HCT116 (cell line): ENCODE measurements at regions not wholly inside any gene's neighbourhood (a gene's known extent, or its start where the extent isn't known, plus 50 kb on each side); places are given as distances from the start of the nearest gene placed in this dataset.

Source experiments
- ATAC-seq: fragments of 200-7000 bp; cut with Tn5 transposase; 2 replicates; pipeline ENCODE4 v1.9.1; 2020; ENCODE audit warnings: mild to moderate bottlenecking, moderate library complexity
- BruUV-seq: library from RNA; stranded (reverse); fragments of 400-500 nt; replicated peaks from 2 replicates; lab custom pipeline; 2021; lab: Mats Ljungman, UMichigan
- CTCF ChIA-PET: fragments of 300-600 bp; sonication (Branson Sonifier 250); formaldehyde crosslinking; loops from one replicate; lab custom pipeline; 2021; ENCODE audit warnings: antibody characterized with exemption; lab: Charles Lee
- POLR2A ChIA-PET: fragments of 300-600, 350-600 bp; sonication (Branson Sonifier 250); formaldehyde crosslinking; loops from one replicate; lab custom pipeline; 2021; ENCODE audit warnings: antibody characterized with exemption; lab: Charles Lee
- RAD21 ChIA-PET, 2 experiments: fragments of 300-600 bp; sonication (Branson Sonifier 250); formaldehyde crosslinking; loops; one replicate each; lab custom pipeline; 2023; ENCODE audit warnings: low total read pairs in 2 of 2; ENCODE audit not compliant: uncharacterized antibody in 2 of 2, unreplicated experiment in 2 of 2, low non-redundant PET in 1 of 2; lab: Charles Lee
- DNase-seq: peaks from one replicate; pipeline ENCODE4 v3.0.0-alpha.2; 2010; ENCODE audit warnings: low read depth, low spot score
- H2AFZ ChIP-seq: fragments of 200-600 bp; shearing (Covaris generic), sonication (generic); 2 replicates; pipeline ENCODE4 v1.6.1; 2017; ENCODE audit warnings: low read depth, mixed run types, mixed read lengths, antibody characterized with exemption, low read length; ENCODE audit not compliant: poor library complexity, severe bottlenecking
- H3K27ac ChIP-seq: 2 replicates; pipeline ENCODE4 v1.5.1; 2012; ENCODE audit warnings: low read depth, low read length
- H3K27me3 ChIP-seq: fragments of 200-600 bp; sonication (generic); 2 replicates; pipeline ENCODE4 v1.6.1; 2016; ENCODE audit warnings: mixed run types, low read length, mixed read lengths; ENCODE audit not compliant: insufficient read depth
- H3K36me3 ChIP-seq, 2 experiments: fragments of 200-500 bp in 1 of 2; fragments of 200-600 bp in 1 of 2; sonication (Bioruptor generic) in 1 of 2; sonication (generic) in 1 of 2; 2 replicates each; pipeline versions ENCODE4 v1.5.1 to v1.6.1; 2014 to 2016; ENCODE audit warnings: low read length in 2 of 2, inconsistent platforms in 1 of 2, mixed read lengths in 1 of 2, mixed run types in 1 of 2; ENCODE audit not compliant: insufficient read depth in 2 of 2, control insufficient read depth in 1 of 2
- H3K4me1 ChIP-seq, 2 experiments: fragments of 200-600 bp in 1 of 2; sonication (generic) in 1 of 2; 2 replicates each; pipeline versions ENCODE4 v1.5.1 to v1.6.1; 2012 to 2017; ENCODE audit warnings: low read length in 2 of 2, inconsistent platforms in 1 of 2, mild to moderate bottlenecking in 1 of 2, mixed read lengths in 1 of 2, mixed run types in 1 of 2, moderate library complexity in 1 of 2; ENCODE audit not compliant: insufficient read depth in 2 of 2, control insufficient read depth in 1 of 2
- H3K4me2 ChIP-seq: fragments of 200-600 bp; sonication (generic); 2 replicates; pipeline ENCODE4 v1.6.1; 2017; ENCODE audit warnings: mixed run types, low read length, mixed read lengths
- H3K4me3 ChIP-seq, 2 experiments: fragments of 200-600 bp in 1 of 2; sonication (generic) in 1 of 2; replicated peaks in 1 of 2; 2 replicates each; pipeline ENCODE4 v1.5.1; 2011 to 2016; ENCODE audit warnings: low read length in 2 of 2, control low read depth in 1 of 2, low read depth in 1 of 2, mild to moderate bottlenecking in 1 of 2, mixed read lengths in 1 of 2, mixed run types in 1 of 2
- H3K79me2 ChIP-seq: fragments of 200-600 bp; sonication (generic); 2 replicates; pipeline ENCODE4 v1.6.1; 2017; ENCODE audit warnings: mild to moderate bottlenecking, mixed run types, low read length, moderate library complexity, mixed read lengths; ENCODE audit not compliant: insufficient read depth
- H3K9ac ChIP-seq: fragments of 200-600 bp; sonication (generic); 2 replicates; pipeline ENCODE4 v1.6.1; 2016; ENCODE audit warnings: low read length, mixed read lengths
- H3K9me2 ChIP-seq: fragments of 200-600 bp; sonication (generic), shearing (Covaris generic); 2 replicates; pipeline ENCODE4 v1.6.1; 2017; ENCODE audit warnings: mixed run types, mild to moderate bottlenecking, moderate library complexity; ENCODE audit not compliant: insufficient read depth
- H3K9me3 ChIP-seq, 2 experiments: fragments of 200-500 bp in 1 of 2; fragments of 200-600 bp in 1 of 2; sonication (Bioruptor generic) in 1 of 2; sonication (generic) in 1 of 2; 2 replicates each; pipeline ENCODE4 v1.6.1; 2014 to 2017; ENCODE audit warnings: low read length in 2 of 2, mixed read lengths in 2 of 2, inconsistent platforms in 1 of 2, low read depth in 1 of 2, mild to moderate bottlenecking in 1 of 2, mixed run types in 1 of 2, moderate library complexity in 1 of 2; ENCODE audit not compliant: control insufficient read depth in 1 of 2, insufficient read depth in 1 of 2
- H4K20me1 ChIP-seq: fragments of 200-600 bp; sonication (generic), shearing (Covaris generic); 2 replicates; pipeline ENCODE4 v1.6.1; 2017; ENCODE audit warnings: mixed run types, mild to moderate bottlenecking, moderate library complexity; ENCODE audit not compliant: insufficient read depth
- ATF3 ChIP-seq: IDR thresholded peaks from 2 replicates; pipeline ENCODE4 v1.6.1; 2012
- CEBPB ChIP-seq: IDR thresholded peaks from 2 replicates; pipeline ENCODE4 v1.6.1; 2012; ENCODE audit warnings: low read depth
- EZH2 ChIP-seq: fragments of 200-600 bp; sonication (generic); IDR thresholded peaks from 2 replicates; pipeline ENCODE4 v1.6.1; 2017; ENCODE audit warnings: antibody characterized with exemption, mixed run types
- MAX ChIP-seq: IDR thresholded peaks from 2 replicates; pipeline ENCODE4 v1.6.1; 2012
- POLR2A ChIP-seq: IDR thresholded peaks from 2 replicates; pipeline ENCODE4 v1.7.0; 2011; ENCODE audit warnings: borderline replicate concordance; ENCODE audit not compliant: insufficient read depth, insufficient read length; ENCODE audit errors: extremely low read depth
- POLR2AphosphoS5 ChIP-seq: IDR thresholded peaks from 2 replicates; pipeline ENCODE4 v1.6.1; 2011; ENCODE audit warnings: mild to moderate bottlenecking, low read depth, low read length, moderate library complexity
- RAD21 ChIP-seq: IDR thresholded peaks from 2 replicates; pipeline ENCODE4 v1.6.1; 2012; ENCODE audit warnings: low read depth, mild to moderate bottlenecking
- REST ChIP-seq: IDR thresholded peaks from 2 replicates; pipeline ENCODE4 v1.6.1; 2012; ENCODE audit warnings: low read depth
- YY1 ChIP-seq: IDR thresholded peaks from 2 replicates; pipeline ENCODE4 v1.6.1; 2011; ENCODE audit warnings: low read length, low read depth, moderate library complexity, mild to moderate bottlenecking; ENCODE audit not compliant: insufficient replicate concordance; ENCODE audit errors: extremely low read depth
- ZNF274 ChIP-seq: fragments of 200-500 bp; sonication (Bioruptor generic); IDR thresholded peaks from 2 replicates; pipeline ENCODE4 v1.6.1; 2014; ENCODE audit warnings: mild to moderate bottlenecking, low read depth, low read length, inconsistent platforms
- intact Hi-C: fragments of 100-400 bp; cut with micrococcal nuclease; formaldehyde crosslinking; loops from 2 replicates; pipeline ENCODE4 v1.10.0; 2022

GRCh38 chr17:13425390-13425789 lies 176.3 kb downstream of the HS3ST3A1 start:
- CTCF ChIA-PET, result no interaction called here
- H3K27ac ChIP-seq, result no peak overlapping the region
- RAD21 ChIA-PET, result no interaction called here
- ATAC-seq (no peak), DNase-seq (no peak)
- POLR2A ChIA-PET, result no interaction called here
- intact Hi-C loops, result no loop called here
- no peak overlapping the region for H3K4me2 ChIP-seq
- H3K79me2 ChIP-seq, result no peaks in the 10 kb centered on the region
- H3K9me3 ChIP-seq, result no peaks in the 10 kb centered on the region
- H3K4me3 ChIP-seq, result no peak overlapping the region
- no peaks in the 10 kb centered on the region for H3K36me3 ChIP-seq
- H2AFZ ChIP-seq, result no peak overlapping the region
- no peaks in the 10 kb centered on the region for H4K20me1 ChIP-seq
- H3K27me3 ChIP-seq, result no peaks in the 10 kb centered on the region
- H3K9me2 ChIP-seq, result no peaks in the 10 kb centered on the region
- BruUV-seq, result no TSS peak
- H3K9ac ChIP-seq, result no peak overlapping the region
- TF ChIP-seq YY1 (no peak), MAX (no peak), CEBPB (no peak), EZH2 (no peak), ZNF274 (no peak), POLR2AphosphoS5 (no peak), POLR2A (no peak), REST (no peak), RAD21 (no peak), ATF3 (no peak)
- TF ChIP-seq, all 23 proteins: peak for 0
- peaks cover 0 to 7% of the 10 kb centered on the region in 2 experiments; a peak in 2 of 4 replicates for H3K4me1 ChIP-seq
